Fibroblast of peridontal ligament (primary cell): ENCODE measurements at regions not wholly inside any gene's neighbourhood (a gene's known extent, or its start where the extent isn't known, plus 50 kb on each side); places are given as distances from the start of the nearest gene placed in this dataset.
"Not testable (repeated sequence)": the region's sequence is repeated elsewhere in the genome, so short reads cannot be mapped to it uniquely, and the experiment has no call there.

Source experiments
- DNase-seq: peaks from one replicate; pipeline ENCODE4 v3.0.0-alpha.2; 2010; ENCODE audit errors: extremely low read depth

GRCh38 chr3:162987085-162987794 lies 1490.6 kb downstream of the OTOL1 start:
- DNase-seq, result not testable (repeated sequence)

DNA sequence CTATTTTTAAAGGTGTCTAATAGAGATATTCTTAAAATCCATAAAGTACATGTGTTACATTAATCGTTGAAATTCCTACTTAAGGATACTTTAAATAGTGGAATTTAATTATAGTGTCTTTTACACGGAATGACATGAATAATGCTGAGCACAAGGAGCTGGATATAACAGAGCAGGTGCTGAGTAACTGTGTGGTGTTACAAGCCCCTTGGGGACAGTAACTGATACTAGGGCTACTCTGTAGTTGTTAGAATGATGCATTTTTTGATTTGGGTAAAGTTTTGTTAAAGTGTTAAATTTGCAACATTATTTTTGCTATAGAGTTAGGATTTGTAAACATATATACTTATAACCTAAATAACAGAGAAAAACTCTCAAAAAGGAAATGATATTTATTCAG lies 1496.1 kb downstream of the OTOL1 start:
- no peak for DNase-seq

GRCh38 chr3:162994165-162994564 lies 1497.6 kb downstream of the OTOL1 start:
- DNase-seq, result no peak

GRCh38 chr3:162996368-162996767 lies 1499.8 kb downstream of the OTOL1 start:
- no peak for DNase-seq

DNA sequence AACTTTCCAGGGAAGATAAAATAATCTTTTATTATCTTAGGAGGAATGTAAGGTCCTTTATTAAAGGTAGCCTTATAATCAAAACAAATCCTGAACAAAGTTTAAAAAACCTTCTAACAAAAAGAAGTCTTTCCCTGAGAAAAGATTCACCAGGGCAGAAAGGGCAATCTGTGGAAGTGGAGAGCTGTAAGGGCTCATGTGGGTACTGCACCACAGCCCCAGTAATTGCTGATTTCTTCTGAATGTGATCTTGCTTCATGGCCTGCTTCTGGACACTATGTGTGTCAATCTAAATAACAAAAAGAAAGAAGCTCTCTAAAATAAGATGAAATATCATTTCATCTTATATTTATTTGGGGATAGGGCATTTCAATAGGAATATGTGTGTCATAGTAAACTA lies 1501.6 kb downstream of the OTOL1 start:
- no peak for DNase-seq

- no peak for DNase-seq
These were observed 1515.0 kb downstream of the OTOL1 start for GRCh38 chr3:163011596-163011995.

DNA sequence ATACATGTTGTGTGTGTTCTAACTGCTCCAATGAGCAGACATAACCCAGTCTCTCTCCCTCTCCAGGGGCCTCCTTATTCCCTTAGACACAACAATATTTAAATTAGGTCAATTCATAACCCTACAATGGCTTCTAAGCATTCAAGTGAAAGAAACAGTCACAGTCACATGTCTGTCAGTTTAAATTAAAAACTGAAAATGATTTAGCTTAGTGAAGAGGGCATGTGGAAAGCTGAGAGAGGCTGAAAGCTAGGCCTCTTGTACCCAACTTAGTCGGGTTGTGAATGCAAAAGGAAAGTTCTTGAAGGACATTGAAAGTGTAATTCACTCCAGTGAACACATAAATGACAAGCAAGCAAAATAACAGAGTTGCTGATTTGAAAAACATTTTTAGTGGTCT lies 1519.6 kb downstream of the OTOL1 start:
- DNase-seq, result no peak

GRCh38 chr3:163018067-163018466 lies 1521.5 kb downstream of the OTOL1 start:
- no peak for DNase-seq

GRCh38 chr3:163018664-163019063 lies 1522.1 kb downstream of the OTOL1 start:
- no peak for DNase-seq

GRCh38 chr3:163019260-163019659 lies 1522.7 kb downstream of the OTOL1 start:
- no peak for DNase-seq

GRCh38 chr3:163033652-163034051 lies 1537.0 kb downstream of the OTOL1 start:
- DNase-seq, result no peak

DNA sequence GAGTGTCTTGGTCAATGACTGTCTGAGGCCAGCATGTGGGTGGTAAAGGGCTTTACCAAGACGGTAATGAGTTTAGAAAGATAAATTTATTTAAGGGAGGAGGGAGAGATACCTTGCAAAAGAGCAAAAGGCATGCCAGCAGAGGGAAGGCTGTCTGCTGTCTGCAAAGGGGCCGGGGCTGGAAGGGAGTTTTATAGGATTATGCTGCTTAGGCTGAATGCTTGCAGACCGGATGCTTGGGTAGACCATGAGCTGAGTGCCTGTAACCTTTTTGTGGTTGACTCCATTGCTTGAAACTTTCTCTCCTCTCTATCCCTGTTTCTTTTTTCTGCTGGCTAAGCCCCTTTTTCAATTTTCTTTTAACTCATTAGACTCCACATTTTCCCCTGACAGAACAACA lies 1543.0 kb downstream of the OTOL1 start:
- DNase-seq, result no peak

- no peak for DNase-seq
These were observed 1546.5 kb downstream of the OTOL1 start for GRCh38 chr3:163043074-163043473.

GRCh38 chr3:163045945-163046344 lies 1549.3 kb downstream of the OTOL1 start:
- no peak for DNase-seq

- DNase-seq, result no peak
These were observed 1552.3 kb downstream of the OTOL1 start for GRCh38 chr3:163048881-163049280.

DNA sequence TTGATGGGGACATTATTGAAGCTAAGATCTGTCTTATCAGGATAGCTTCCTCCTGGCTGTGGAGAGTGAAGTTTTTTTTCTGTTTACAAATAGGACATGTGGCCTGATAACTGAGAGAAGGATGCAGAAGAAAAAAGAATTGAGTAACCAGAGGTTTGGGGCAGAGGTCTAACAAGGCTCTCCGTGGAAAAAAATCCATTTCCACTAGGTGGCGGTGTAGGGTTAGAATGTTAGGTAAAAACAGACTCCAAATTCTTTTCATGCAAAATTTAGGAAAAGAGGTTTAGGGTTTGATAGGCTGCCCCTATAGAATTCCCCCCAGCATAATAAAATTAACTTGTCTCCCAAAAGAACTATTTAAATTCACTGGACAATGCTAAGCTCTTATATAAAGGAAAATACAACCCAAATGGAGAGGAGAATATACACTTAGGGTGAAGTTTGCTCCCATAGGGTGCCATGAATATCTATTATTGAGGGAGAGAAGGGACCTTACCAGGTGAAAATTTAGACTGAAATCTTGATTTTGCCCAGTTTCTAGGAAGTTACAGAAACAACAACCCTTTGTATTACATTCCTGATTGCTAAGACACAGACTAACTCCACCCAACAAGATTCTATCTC lies 1560.4 kb downstream of the OTOL1 start:
- DNase-seq, result peak; percentile 1

GRCh38 chr3:163058031-163058854 lies 1561.6 kb downstream of the OTOL1 start:
- DNase-seq, result no peak

- DNase-seq, result no peak
These were observed 1575.1 kb downstream of the OTOL1 start for GRCh38 chr3:163071713-163072112.
